Nephron progenitor cell (in vitro differentiated cells): ENCODE measurements at regions not wholly inside any gene's neighbourhood (a gene's known extent, or its start where the extent isn't known, plus 50 kb on each side); places are given as distances from the start of the nearest gene placed in this dataset.

Experiments used
- DNase-seq: peaks from one replicate; pipeline ENCODE4 v3.0.0; 2021
- H3K27ac Mint-ChIP-seq: 2 replicates; pipeline ENCODE4 v1.8.0; 2021; ENCODE audit warnings: mild to moderate bottlenecking, moderate library complexity, mixed read lengths
- H3K27me3 Mint-ChIP-seq: 2 replicates; pipeline ENCODE4 v1.8.0; 2021; ENCODE audit warnings: mild to moderate bottlenecking, low read depth, mixed read lengths; ENCODE audit not compliant: poor library complexity
- H3K36me3 Mint-ChIP-seq: 2 replicates; pipeline ENCODE4 v1.8.0; 2021; ENCODE audit warnings: low read depth, mixed read lengths
- H3K4me1 Mint-ChIP-seq: 2 replicates; pipeline ENCODE4 v1.8.0; 2021; ENCODE audit warnings: mixed read lengths
- H3K4me3 Mint-ChIP-seq: 2 replicates; pipeline ENCODE4 v1.8.0; 2021; ENCODE audit warnings: mild to moderate bottlenecking, moderate library complexity, mixed read lengths
- H3K9me3 Mint-ChIP-seq: 2 replicates; pipeline ENCODE4 v1.8.0; 2021; ENCODE audit warnings: mild to moderate bottlenecking, moderate library complexity, mixed read lengths
- TF ChIP-seq, protein P1 (sequence below): fragments of 200-600 bp; sonication (generic); IDR thresholded peaks from 2 replicates; pipeline ENCODE4 v1.5.0; 2021; ENCODE audit warnings: antibody characterized with exemption

DNA sequence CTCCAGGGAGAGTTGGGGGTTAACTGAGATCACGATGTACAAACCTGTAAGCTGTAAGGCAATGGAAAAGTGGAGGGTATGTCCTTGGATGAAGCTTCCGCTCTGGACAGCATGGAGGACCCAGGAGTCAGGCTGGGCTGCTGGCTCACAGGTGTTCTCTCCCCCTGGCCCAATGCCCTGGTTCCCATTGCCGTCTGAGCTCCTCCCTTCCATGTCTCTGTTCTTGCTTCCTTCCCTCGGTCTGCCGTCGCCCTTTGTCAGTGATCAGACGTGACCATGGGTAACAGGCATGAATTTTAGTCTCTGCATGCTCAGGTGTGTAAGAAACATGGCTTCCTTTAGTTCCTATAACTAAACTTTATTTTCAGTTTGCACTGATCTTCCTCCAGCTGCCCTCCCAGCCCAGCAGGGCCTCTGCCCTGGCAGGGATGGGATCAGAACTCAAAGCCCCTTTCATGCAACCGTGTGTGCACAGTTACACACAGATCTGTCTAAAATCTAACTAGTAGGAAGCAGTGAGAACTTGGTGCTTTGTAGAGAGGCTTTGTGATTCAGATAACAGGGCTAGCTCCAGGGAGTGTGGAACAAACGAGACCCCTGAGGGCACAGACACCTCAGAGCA, 51.7 kb upstream of the KCNMB1 start:
- Mint-ChIP-seq H3K4me3 (no peak overlapping the region), H3K27me3 (peaks cover 3% of the 10 kb centered on the region), H3K4me1 (peaks cover 63% of the 10 kb centered on the region), H3K9me3 (no peaks in the 10 kb centered on the region), H3K27ac (no peak overlapping the region), H3K36me3 (no peaks in the 10 kb centered on the region)
- DNase-seq, result no peak
- TF ChIP-seq, protein P1, sequence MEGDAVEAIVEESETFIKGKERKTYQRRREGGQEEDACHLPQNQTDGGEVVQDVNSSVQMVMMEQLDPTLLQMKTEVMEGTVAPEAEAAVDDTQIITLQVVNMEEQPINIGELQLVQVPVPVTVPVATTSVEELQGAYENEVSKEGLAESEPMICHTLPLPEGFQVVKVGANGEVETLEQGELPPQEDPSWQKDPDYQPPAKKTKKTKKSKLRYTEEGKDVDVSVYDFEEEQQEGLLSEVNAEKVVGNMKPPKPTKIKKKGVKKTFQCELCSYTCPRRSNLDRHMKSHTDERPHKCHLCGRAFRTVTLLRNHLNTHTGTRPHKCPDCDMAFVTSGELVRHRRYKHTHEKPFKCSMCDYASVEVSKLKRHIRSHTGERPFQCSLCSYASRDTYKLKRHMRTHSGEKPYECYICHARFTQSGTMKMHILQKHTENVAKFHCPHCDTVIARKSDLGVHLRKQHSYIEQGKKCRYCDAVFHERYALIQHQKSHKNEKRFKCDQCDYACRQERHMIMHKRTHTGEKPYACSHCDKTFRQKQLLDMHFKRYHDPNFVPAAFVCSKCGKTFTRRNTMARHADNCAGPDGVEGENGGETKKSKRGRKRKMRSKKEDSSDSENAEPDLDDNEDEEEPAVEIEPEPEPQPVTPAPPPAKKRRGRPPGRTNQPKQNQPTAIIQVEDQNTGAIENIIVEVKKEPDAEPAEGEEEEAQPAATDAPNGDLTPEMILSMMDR, result no peak

DNA sequence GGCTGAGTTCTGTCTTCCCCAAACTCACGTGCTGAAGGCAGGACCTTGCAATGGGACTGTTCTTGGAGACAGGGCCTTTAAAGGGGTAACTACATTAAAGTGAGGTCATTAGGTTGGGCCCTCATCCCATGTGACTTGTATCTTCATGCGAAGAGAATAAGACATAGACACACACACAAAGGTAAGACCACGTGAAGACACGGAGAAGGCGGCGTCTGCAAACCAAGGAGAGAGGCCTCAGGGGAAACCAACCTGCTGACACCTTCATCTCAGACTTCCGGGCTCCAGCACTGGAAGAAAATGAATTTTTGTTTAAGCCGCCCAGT, 50.7 kb upstream of the KCNMB1 start:
- H3K9me3 Mint-ChIP-seq, result no peaks in the 10 kb centered on the region
- H3K36me3 Mint-ChIP-seq, result no peaks in the 10 kb centered on the region
- H3K4me1 Mint-ChIP-seq, result peaks cover 64% of the 10 kb centered on the region
- H3K27me3 Mint-ChIP-seq, result peaks cover 3% of the 10 kb centered on the region
- no peak for DNase-seq
- H3K27ac Mint-ChIP-seq, result no peak overlapping the region
- TF ChIP-seq, protein P1, result no peak
- H3K4me3 Mint-ChIP-seq, result no peak overlapping the region

DNA sequence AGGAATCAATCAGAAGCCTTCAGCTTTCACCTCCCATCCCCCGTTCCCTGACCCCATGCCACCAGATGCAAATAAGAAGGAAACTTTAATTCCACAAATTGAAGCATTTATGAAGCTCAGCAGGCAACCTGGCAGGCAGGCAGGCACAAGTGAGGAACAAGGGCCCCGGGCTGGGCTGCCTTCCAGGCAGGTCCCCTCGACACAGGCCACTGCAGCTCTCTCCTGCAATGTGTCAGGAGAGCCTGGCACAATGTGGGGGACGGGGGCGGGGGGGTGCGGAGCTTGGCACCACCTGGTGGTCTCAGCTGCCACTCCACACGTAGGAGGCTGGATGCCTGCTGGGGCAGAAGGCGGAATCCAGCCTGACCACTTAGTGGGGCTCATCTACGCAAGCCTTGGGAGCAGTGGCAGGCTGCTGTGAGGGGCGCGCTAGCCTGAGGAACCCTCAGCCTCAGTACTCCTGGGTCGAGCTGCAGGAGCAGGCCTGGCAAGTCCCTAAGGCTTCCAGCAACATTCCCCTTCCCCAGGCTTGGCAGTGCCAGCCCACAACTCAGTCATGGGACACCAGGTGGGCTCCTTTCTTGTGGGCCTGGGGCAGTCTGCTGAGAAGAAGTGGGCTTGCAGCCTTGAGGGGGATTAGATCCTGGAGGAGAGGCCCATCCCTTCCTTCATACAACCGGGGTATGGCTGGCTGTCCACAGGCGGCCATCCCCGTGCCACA, 50.2 kb upstream of the KCNMB1 start:
- Mint-ChIP-seq H3K36me3 (no peaks in the 10 kb centered on the region), H3K4me1 (peaks cover 61% of the 10 kb centered on the region), H3K27me3 (peaks cover 3% of the 10 kb centered on the region), H3K27ac (no peak overlapping the region), H3K4me3 (no peak overlapping the region), H3K9me3 (no peaks in the 10 kb centered on the region)
- TF ChIP-seq, protein P1, result no peak
- DNase-seq, result no peak
